OCI-LY3 (cell line): ENCODE measurements at regions not wholly inside any gene's neighbourhood (a gene's known extent, or its start where the extent isn't known, plus 50 kb on each side); places are given as distances from the start of the nearest gene placed in this dataset.

Source experiments
- H2AFZ ChIP-seq: fragments of 200-600, 300-600 bp; shearing (Covaris generic); 2 replicates; pipeline ENCODE4 v1.6.0; 2014; ENCODE audit warnings: antibody characterized with exemption, low read depth, low read length
- H3K27ac ChIP-seq: fragments of 200-600, 300-600 bp; sonication (generic); 2 replicates; pipeline ENCODE4 v1.5.1; 2014; ENCODE audit warnings: mild to moderate bottlenecking, low read length, moderate library complexity, mixed read lengths
- H3K27me3 ChIP-seq: fragments of 200-600, 300-600 bp; sonication (generic); 2 replicates; pipeline ENCODE4 v1.6.1; 2014; ENCODE audit warnings: low read depth, low read length, mixed read lengths
- H3K36me3 ChIP-seq: fragments of 200-600, 300-600 bp; sonication (generic); replicated peaks from 2 replicates; pipeline ENCODE3; 2014; ENCODE audit warnings: low read depth, low read length, mixed read lengths
- H3K4me1 ChIP-seq: fragments of 300-600, 200-600 bp; sonication (generic); 2 replicates; pipeline ENCODE4 v1.6.1; 2014; ENCODE audit warnings: low read length, mixed read lengths
- H3K4me2 ChIP-seq: fragments of 200-600, 300-600 bp; sonication (generic); 2 replicates; pipeline ENCODE4 v1.6.1; 2014; ENCODE audit warnings: low read length, mixed read lengths
- H3K4me3 ChIP-seq: fragments of 300-600, 200-600 bp; sonication (generic); 2 replicates; pipeline ENCODE4 v1.5.1; 2014; ENCODE audit warnings: antibody characterized with exemption, mild to moderate bottlenecking, low read length, moderate library complexity
- H3K79me2 ChIP-seq: fragments of 300-600, 200-600 bp; shearing (Covaris generic); 2 replicates; pipeline ENCODE4 v1.6.1; 2014; ENCODE audit warnings: mild to moderate bottlenecking, low read length, mixed read lengths
- H3K9ac ChIP-seq: fragments of 300-600, 200-600 bp; shearing (Covaris generic); 2 replicates; pipeline ENCODE4 v1.6.0; 2014; ENCODE audit warnings: mild to moderate bottlenecking, low read length, moderate library complexity
- H3K9me3 ChIP-seq: fragments of 200-600, 300-600 bp; shearing (Covaris generic); 2 replicates; pipeline ENCODE4 v1.6.1; 2014; ENCODE audit warnings: low read length, mixed read lengths; ENCODE audit not compliant: insufficient read depth
- H4K20me1 ChIP-seq: fragments of 200-600, 300-600 bp; sonication (generic); 2 replicates; pipeline ENCODE4 v1.6.1; 2016; ENCODE audit warnings: low read length, mixed read lengths; ENCODE audit not compliant: insufficient read depth
- CTCF ChIP-seq: fragments of 200-600, 300-600 bp; sonication (generic); IDR thresholded peaks from 2 replicates; pipeline ENCODE4 v1.5.1; 2014; ENCODE audit warnings: antibody characterized with exemption, low read length, low read depth
- EZH2phosphoT487 ChIP-seq: fragments of 200-600 bp; shearing (Covaris generic); IDR thresholded peaks from 2 replicates; pipeline ENCODE4 v1.6.1; 2018; ENCODE audit warnings: antibody characterized with exemption, mixed run types, low read depth

GRCh38 chrX:14083783-14084182 lies 54.1 kb upstream of the GEMIN8 start:
- TF ChIP-seq CTCF = no peak
- no peak for TF ChIP-seq EZH2phosphoT487
- H3K36me3 ChIP-seq = no peaks in the 10 kb centered on the region
- no peaks in the 10 kb centered on the region for H3K4me1 ChIP-seq

GRCh38 chrX:14079891-14080430 lies 50.3 kb upstream of the GEMIN8 start:
- Histone ChIP-seq H3K9me3 (no peaks in the 10 kb centered on the region), H3K36me3 (no peaks in the 10 kb centered on the region), H3K9ac (no peak overlapping the region), H4K20me1 (no peaks in the 10 kb centered on the region), H3K27ac (no peak overlapping the region), H3K79me2 (no peaks in the 10 kb centered on the region), H3K27me3 (no peaks in the 10 kb centered on the region), H3K4me2 (no peak overlapping the region), H3K4me1 (no peaks in the 10 kb centered on the region), H2AFZ (no peak overlapping the region), H3K4me3 (no peak overlapping the region)
- TF ChIP-seq CTCF (no peak), EZH2phosphoT487 (no peak)

More at GRCh38 chrX:14083783-14084182, 54.1 kb upstream of the GEMIN8 start:
- no peak overlapping the region for H2AFZ ChIP-seq
- no peak overlapping the region for H3K4me2 ChIP-seq
- H3K27ac ChIP-seq = no peak overlapping the region
- H3K4me3 ChIP-seq = no peak overlapping the region
- H3K27me3 ChIP-seq = no peaks in the 10 kb centered on the region
- H3K9me3 ChIP-seq = no peaks in the 10 kb centered on the region
- no peaks in the 10 kb centered on the region for H3K79me2 ChIP-seq
- no peak overlapping the region for H3K9ac ChIP-seq
- no peaks in the 10 kb centered on the region for H4K20me1 ChIP-seq
